ENCODE measurements at regions not wholly inside any gene's neighbourhood (a gene's known extent, or its start where the extent isn't known, plus 50 kb on each side); places are given as distances from the start of the nearest gene placed in this dataset.

DNA sequence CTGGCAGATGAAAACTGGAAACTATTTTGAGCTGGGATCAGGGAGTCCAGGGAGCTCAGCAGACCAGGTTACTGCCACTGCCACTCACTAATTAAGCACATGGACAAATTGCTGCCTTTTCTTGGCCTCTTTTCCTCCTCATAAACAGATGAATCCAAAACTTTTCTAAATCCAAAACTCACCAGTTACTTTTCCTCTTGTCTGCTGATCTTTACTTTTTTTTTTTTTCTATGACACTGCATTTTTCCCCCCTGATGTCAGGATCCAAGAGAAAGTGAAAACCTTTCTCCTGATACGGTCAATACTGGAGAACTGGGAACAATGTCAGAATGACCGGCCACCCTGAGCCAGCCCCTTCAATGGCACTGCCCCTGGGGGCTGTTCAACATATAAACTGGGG, 405.8 kb downstream of the DUSP10 start:
- TF ChIP-seq, protein P1, sequence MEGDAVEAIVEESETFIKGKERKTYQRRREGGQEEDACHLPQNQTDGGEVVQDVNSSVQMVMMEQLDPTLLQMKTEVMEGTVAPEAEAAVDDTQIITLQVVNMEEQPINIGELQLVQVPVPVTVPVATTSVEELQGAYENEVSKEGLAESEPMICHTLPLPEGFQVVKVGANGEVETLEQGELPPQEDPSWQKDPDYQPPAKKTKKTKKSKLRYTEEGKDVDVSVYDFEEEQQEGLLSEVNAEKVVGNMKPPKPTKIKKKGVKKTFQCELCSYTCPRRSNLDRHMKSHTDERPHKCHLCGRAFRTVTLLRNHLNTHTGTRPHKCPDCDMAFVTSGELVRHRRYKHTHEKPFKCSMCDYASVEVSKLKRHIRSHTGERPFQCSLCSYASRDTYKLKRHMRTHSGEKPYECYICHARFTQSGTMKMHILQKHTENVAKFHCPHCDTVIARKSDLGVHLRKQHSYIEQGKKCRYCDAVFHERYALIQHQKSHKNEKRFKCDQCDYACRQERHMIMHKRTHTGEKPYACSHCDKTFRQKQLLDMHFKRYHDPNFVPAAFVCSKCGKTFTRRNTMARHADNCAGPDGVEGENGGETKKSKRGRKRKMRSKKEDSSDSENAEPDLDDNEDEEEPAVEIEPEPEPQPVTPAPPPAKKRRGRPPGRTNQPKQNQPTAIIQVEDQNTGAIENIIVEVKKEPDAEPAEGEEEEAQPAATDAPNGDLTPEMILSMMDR (conservative IDR thresholded peaks at IDR 0.05; ENCODE audit: low read length), result no peak
- TF ChIP-seq EZH2phosphoT487 (IDR thresholded peaks at IDR 0.05; ENCODE audit: borderline replicate concordance, low read depth, low read length), result no peak
